ENCODE measurements at regions not wholly inside any gene's neighbourhood (a gene's known extent, or its start where the extent isn't known, plus 50 kb on each side); places are given as distances from the start of the nearest gene placed in this dataset.
"Not testable (repeated sequence)": the region's sequence is repeated elsewhere in the genome, so short reads cannot be mapped to it uniquely, and the experiment has no call there.

DNA sequence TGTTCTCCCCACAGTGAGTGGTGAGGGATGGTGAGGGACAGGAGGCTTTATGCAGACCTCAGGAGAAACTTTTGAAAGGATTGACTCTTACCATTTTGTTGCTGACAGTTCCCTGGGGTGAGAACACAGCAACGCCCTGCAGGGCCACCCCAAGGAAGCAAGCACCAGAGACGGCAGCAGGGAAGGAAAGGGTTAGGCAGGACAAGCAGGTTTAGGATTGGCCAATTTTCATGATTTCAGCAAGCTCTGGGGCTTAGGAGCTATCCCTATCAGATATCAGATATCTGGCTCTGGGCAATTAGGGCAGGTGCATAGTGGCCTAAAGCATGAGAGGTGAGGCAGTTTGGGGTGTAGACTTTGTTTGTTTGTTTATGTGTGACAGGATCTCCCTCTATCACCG, 87.0 kb upstream of the LSM14A start:
- no peak for TF ChIP-seq POLR2AphosphoS5 (IDR thresholded peaks at IDR 0.05)
- TF ChIP-seq, protein P1, sequence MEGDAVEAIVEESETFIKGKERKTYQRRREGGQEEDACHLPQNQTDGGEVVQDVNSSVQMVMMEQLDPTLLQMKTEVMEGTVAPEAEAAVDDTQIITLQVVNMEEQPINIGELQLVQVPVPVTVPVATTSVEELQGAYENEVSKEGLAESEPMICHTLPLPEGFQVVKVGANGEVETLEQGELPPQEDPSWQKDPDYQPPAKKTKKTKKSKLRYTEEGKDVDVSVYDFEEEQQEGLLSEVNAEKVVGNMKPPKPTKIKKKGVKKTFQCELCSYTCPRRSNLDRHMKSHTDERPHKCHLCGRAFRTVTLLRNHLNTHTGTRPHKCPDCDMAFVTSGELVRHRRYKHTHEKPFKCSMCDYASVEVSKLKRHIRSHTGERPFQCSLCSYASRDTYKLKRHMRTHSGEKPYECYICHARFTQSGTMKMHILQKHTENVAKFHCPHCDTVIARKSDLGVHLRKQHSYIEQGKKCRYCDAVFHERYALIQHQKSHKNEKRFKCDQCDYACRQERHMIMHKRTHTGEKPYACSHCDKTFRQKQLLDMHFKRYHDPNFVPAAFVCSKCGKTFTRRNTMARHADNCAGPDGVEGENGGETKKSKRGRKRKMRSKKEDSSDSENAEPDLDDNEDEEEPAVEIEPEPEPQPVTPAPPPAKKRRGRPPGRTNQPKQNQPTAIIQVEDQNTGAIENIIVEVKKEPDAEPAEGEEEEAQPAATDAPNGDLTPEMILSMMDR (IDR thresholded peaks at IDR 0.05), result no peak
- no peak for TF ChIP-seq POLR2A (IDR thresholded peaks at IDR 0.05)
- H3K9me3 ChIP-seq, result no peaks in the 10 kb centered on the region
- H3K36me3 ChIP-seq, result no peaks in the 10 kb centered on the region
- WGBS, result 31% methylated on average over 3 of the region's 3 CpGs
- no peaks in the 10 kb centered on the region for H3K27me3 ChIP-seq (replicated peaks; ENCODE audit: insufficient read depth)
- H3K4me3 ChIP-seq, result no peak overlapping the region
- no peaks in the 10 kb centered on the region for H3K4me1 ChIP-seq (replicated peaks)
- DNase-seq (ENCODE audit: low spot score), result no peak
- intact Hi-C loops (cut with DNase I), result no loop called here
- no peak overlapping the region for H3K27ac ChIP-seq

DNA sequence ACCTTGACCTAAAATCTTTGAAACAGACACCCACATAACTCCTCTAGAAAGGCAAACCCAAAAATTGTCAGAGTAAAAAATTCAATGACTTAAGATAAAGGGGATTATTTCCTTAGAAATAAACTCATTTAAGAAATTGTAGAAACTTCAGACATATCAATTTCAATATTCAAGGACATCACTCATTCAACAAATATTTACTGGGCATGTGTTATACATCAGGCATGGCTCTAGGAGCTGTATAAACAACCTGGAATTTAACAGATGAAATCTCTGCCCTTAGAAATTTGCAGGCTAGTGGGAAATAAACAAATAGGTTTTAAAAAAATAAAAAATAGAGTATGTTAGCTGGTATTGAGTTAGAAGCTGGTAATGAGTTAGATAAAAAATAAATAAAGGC, 84.0 kb upstream of the LSM14A start:
- Histone ChIP-seq H3K27ac (no peak overlapping the region), H3K9me3 (no peaks in the 10 kb centered on the region), H3K4me1 (replicated peaks) (no peaks in the 10 kb centered on the region), H3K27me3 (replicated peaks; ENCODE audit: insufficient read depth) (no peaks in the 10 kb centered on the region), H3K36me3 (no peaks in the 10 kb centered on the region), H3K4me3 (no peak overlapping the region)
- intact Hi-C loops (cut with DNase I), result no loop called here
- TF ChIP-seq, protein P1 (IDR thresholded peaks at IDR 0.05), result no peak
- no peak for TF ChIP-seq POLR2AphosphoS5 (IDR thresholded peaks at IDR 0.05)
- TF ChIP-seq POLR2A (IDR thresholded peaks at IDR 0.05), result no peak
- DNase-seq (ENCODE audit: low spot score), result no peak

DNA sequence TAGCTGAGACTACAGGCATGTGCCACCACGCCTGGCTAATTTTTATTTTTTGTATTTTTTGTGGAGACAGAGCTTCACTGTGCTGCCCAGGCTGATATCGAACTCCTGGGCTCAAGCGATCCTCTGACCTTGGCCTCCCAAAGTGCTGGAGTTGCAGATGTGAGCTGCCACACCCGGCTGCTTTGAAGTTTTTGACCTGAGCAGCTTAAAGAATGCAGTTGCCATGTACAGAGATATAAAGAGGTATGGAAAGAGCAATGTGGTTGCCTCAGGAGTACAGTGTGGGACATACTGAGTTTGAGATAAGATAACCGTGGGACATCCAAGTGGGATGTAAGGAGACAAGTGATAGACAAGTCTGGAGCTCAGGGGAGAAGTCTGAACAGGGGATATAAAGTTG, 82.7 kb upstream of the LSM14A start:
- Histone ChIP-seq H3K36me3 (no peaks in the 10 kb centered on the region), H3K27me3 (replicated peaks; ENCODE audit: insufficient read depth) (no peaks in the 10 kb centered on the region), H3K4me3 (no peak overlapping the region), H3K9me3 (no peaks in the 10 kb centered on the region), H3K27ac (no peak overlapping the region), H3K4me1 (replicated peaks) (no peaks in the 10 kb centered on the region)
- no peak for DNase-seq (ENCODE audit: low spot score)
- intact Hi-C loops (cut with DNase I), result no loop called here
- 82% methylated on average over 5 of the region's 5 CpGs for WGBS
- TF ChIP-seq, protein P1 (IDR thresholded peaks at IDR 0.05), result no peak

DNA sequence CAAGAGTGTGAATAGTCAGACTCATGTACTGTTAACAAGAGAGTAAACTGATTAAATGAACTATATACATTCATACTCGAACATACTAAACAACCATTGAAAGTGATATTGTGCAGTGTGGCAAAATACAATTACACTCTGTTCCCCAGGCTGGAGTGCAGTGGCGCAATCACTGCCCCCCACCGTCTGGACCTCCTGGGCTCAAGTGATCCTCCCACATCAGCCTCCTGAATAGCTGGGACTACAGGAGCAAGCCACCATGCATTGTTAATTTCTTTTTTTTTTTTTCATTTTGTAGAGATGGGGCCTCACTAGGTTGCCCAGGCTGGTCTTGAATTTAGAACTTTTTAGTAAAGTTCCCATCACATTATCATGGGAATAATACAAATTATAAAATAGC, 77.3 kb upstream of the LSM14A start:
- no peak overlapping the region for H3K27ac ChIP-seq
- no peaks in the 10 kb centered on the region for H3K4me1 ChIP-seq (replicated peaks)
- TF ChIP-seq POLR2AphosphoS5 (IDR thresholded peaks at IDR 0.05), result no peak
- TF ChIP-seq, protein P1 (IDR thresholded peaks at IDR 0.05), result no peak
- H3K27me3 ChIP-seq (replicated peaks; ENCODE audit: insufficient read depth), result no peaks in the 10 kb centered on the region
- WGBS, result 71% methylated on average over 3 of the region's 3 CpGs
- H3K4me3 ChIP-seq, result no peak overlapping the region
- intact Hi-C loops (cut with DNase I), result loop anchor here (5.0 kb wide), 1 partner anchor 318 kb away; no protein-coding TSS in a partner anchor
- H3K9me3 ChIP-seq, result no peaks in the 10 kb centered on the region
- no peaks in the 10 kb centered on the region for H3K36me3 ChIP-seq
- no peak for DNase-seq (ENCODE audit: low spot score)

- not testable (repeated sequence) for H3K36me3 ChIP-seq; H3K9me3 ChIP-seq; H3K4me1 ChIP-seq (replicated peaks); H3K4me3 ChIP-seq; H3K27ac ChIP-seq; H3K27me3 ChIP-seq (replicated peaks; ENCODE audit: insufficient read depth); DNase-seq (ENCODE audit: low spot score)
- 94% methylated on average over 5 of the region's 5 CpGs for WGBS
- intact Hi-C loops (cut with DNase I), result loop anchor here (5.0 kb wide), 1 partner anchor 318 kb away; no protein-coding TSS in a partner anchor
Measured at GRCh38 chr19:34095411-34095810, 76.9 kb upstream of the LSM14A start.

Measured in prostate gland (tissue), 2 donors.